Gastroesophageal sphincter (tissue), 4 donors: ENCODE measurements at regions not wholly inside any gene's neighbourhood (a gene's known extent, or its start where the extent isn't known, plus 50 kb on each side); places are given as distances from the start of the nearest gene placed in this dataset.

ENCODE experiments used
- ATAC-seq: fragments of 150-250 bp; one replicate; pipeline ENCODE4 v1.9.1; 2016; ENCODE audit warnings: mild to moderate bottlenecking, moderate library complexity
- H3K27ac ChIP-seq, 4 donors: fragments of 200-600 bp; sonication (generic) in 3 of 4; 1 replicate in 3 of 4; 2 replicates in 1 of 4; pipeline ENCODE4 v1.5.1; 2016 to 2019
- H3K27me3 ChIP-seq: fragments of 200-600 bp; sonication (generic); one replicate; pipeline ENCODE4 v1.5.1; 2019
- H3K36me3 ChIP-seq, 2 donors: fragments of 200-600 bp; sonication (generic); one replicate each; pipeline ENCODE4 v1.5.1; 2019; ENCODE audit warnings: control low read depth in 1 of 2
- H3K4me1 ChIP-seq, 3 donors: fragments of 200-600 bp; sonication (generic); 1 replicate in 2 of 3; 2 replicates in 1 of 3; pipeline ENCODE4 v1.5.1; 2016 to 2019; ENCODE audit warnings: control low read depth in 2 of 3
- H3K4me3 ChIP-seq, 2 donors: fragments of 200-600 bp; sonication (generic); one replicate each; pipeline ENCODE4 v1.5.1; 2019; ENCODE audit warnings: mild to moderate bottlenecking in 1 of 2, moderate library complexity in 1 of 2
- H3K9me3 ChIP-seq, 3 donors: fragments of 200-600 bp; sonication (generic); one replicate each; pipeline ENCODE4 v1.5.1; 2017 to 2019; ENCODE audit warnings: control low read depth in 2 of 3
- CTCF ChIP-seq, 4 experiments: fragments of 200-600 bp in 2 of 4; fragments of 450-650 bp in 2 of 4; sonication (generic) in 1 of 4; IDR thresholded peaks; one replicate each; pipeline ENCODE4 v1.5.1; 2017 to 2019; ENCODE audit warnings: antibody characterized with exemption in 4 of 4, mild to moderate bottlenecking in 2 of 4, moderate library complexity in 2 of 4
- EP300 ChIP-seq: sonication (generic); formaldehyde crosslinking; IDR thresholded peaks from one replicate; pipeline ENCODE4 v1.6.1; 2017; ENCODE audit warnings: antibody characterized with exemption, mild to moderate bottlenecking
- POLR2A ChIP-seq, 2 donors: fragments of 450-650 bp; IDR thresholded peaks; one replicate each; pipeline ENCODE4 v1.6.1; 2017; ENCODE audit warnings: antibody characterized with exemption in 2 of 2, mild to moderate bottlenecking in 2 of 2, moderate library complexity in 1 of 2
- POLR2AphosphoS5 ChIP-seq: sonication (generic); formaldehyde crosslinking; IDR thresholded peaks from one replicate; pipeline ENCODE4 v1.6.1; 2017; ENCODE audit warnings: antibody characterized with exemption
- WGBS, 2 donors: methylation state at CpG; one replicate each; pipeline ENCODE4 v1.1.5; 2018; ENCODE audit warnings: low coverage in 1 of 2; 5-methylcytosine and 5-hydroxymethylcytosine counted together

- TF ChIP-seq POLR2AphosphoS5 (no peak), POLR2A (IDR thresholded peaks at IDR 0.05) (no peak), EP300 (no peak), CTCF (IDR thresholded peaks at IDR 0.05) (no peak)
- peak overlapping the region; percentile 50 to 57 (median 52) for H3K27ac ChIP-seq
These were observed 1661.6 kb downstream of the SUCLG1 start for GRCh38 chr2:82797469-82797868.

GRCh38 chr2:82796132-82796531, 1662.9 kb downstream of the SUCLG1 start:
- WGBS, 2 donors, result 24 to 45% methylated on average over 1 of the region's 1 CpG

More at GRCh38 chr2:82797469-82797868, 1661.6 kb downstream of the SUCLG1 start:
- Histone ChIP-seq H3K27me3 (no peaks in the 10 kb centered on the region), H3K36me3 (no peaks in the 10 kb centered on the region), H3K9me3 (no peaks in the 10 kb centered on the region), H3K4me3 (no peak overlapping the region), H3K4me1 (peaks cover 0 to 39% (median 3%) of the 10 kb centered on the region in 3 donors)
- ATAC-seq, result no peak
- 75 to 87% methylated on average over 3 of the region's 3 CpGs for whole genome bisulfite sequencing, 2 donors

GRCh38 chr2:82795446-82795845, 1663.6 kb downstream of the SUCLG1 start:
- H3K4me1 ChIP-seq, result peaks cover 0 to 43% (median 3%) of the 10 kb centered on the region in 3 donors
- H3K9me3 ChIP-seq, result no peaks in the 10 kb centered on the region
- no peaks in the 10 kb centered on the region for H3K27me3 ChIP-seq
- WGBS, 2 donors, result 25 to 37% methylated on average over 3 of the region's 3 CpGs
- H3K4me3 ChIP-seq, result no peak overlapping the region
- H3K27ac ChIP-seq, result peak overlapping the region; percentile 28 to 61 (median 52)
- no peaks in the 10 kb centered on the region for H3K36me3 ChIP-seq
- peak; percentile 73 for ATAC-seq
- no peak for TF ChIP-seq CTCF (IDR thresholded peaks at IDR 0.05)
- no peak for TF ChIP-seq POLR2AphosphoS5
- TF ChIP-seq POLR2A (IDR thresholded peaks at IDR 0.05), result no peak
- TF ChIP-seq EP300, result no peak

More at GRCh38 chr2:82796132-82796531, 1662.9 kb downstream of the SUCLG1 start:
- Histone ChIP-seq H3K27ac (peak overlapping the region; percentile 28 to 57 (median 50)), H3K9me3 (no peaks in the 10 kb centered on the region), H3K4me3 (no peak overlapping the region), H3K27me3 (no peaks in the 10 kb centered on the region), H3K36me3 (no peaks in the 10 kb centered on the region), H3K4me1 (peaks cover 0 to 40% (median 3%) of the 10 kb centered on the region in 3 donors)
- TF ChIP-seq POLR2AphosphoS5, result no peak
- no peak for TF ChIP-seq POLR2A (IDR thresholded peaks at IDR 0.05)
- no peak for TF ChIP-seq EP300
- no peak for TF ChIP-seq CTCF (IDR thresholded peaks at IDR 0.05)
- no peak for ATAC-seq

DNA sequence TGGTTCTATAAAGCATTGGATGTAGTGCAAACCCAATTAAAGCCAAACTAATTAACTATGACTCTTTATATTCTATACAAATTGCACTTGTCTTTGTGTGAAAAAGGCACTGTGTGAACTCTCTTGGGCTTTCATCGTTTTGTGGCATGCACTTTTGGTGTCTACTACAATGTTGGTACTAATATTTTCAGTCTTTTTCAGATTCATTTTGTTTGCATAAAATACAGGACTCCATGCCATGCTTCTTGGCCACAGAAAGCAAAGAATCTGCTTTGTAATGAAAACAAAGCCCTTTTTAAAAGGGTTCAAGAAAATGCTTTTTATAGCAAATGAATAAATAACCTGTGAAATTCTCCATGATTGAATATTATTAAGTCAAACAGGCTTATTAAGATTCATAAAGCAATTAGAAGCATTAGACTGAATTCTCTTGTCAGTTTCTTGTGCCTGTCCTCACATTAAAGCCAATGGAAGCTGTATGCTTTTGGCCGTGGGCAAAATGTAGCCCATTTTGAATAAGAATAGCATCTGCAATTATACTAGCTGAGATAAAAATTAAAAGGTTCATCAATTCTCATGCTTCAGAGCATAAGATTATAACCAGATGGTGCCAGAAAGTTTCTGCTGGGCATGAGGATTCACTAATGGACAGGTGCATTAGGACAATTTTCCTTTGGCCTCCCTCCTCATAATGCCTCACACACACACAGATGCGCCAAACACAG, 1665.2 kb downstream of the SUCLG1 start:
- ATAC-seq, result no peak
- Histone ChIP-seq H3K4me1 (peaks cover 0 to 55% (median 3%) of the 10 kb centered on the region in 3 donors), H3K27me3 (no peaks in the 10 kb centered on the region), H3K36me3 (no peaks in the 10 kb centered on the region), H3K27ac (peak overlapping the region; percentile 29 to 61 (median 58)), H3K9me3 (no peaks in the 10 kb centered on the region), H3K4me3 (no peak overlapping the region)
- TF ChIP-seq POLR2A (IDR thresholded peaks at IDR 0.05) (no peak), POLR2AphosphoS5 (no peak), CTCF (IDR thresholded peaks at IDR 0.05) (no peak), EP300 (no peak)
- 44 to 77% methylated on average over 3 of the region's 3 CpGs for WGBS, 2 donors

DNA sequence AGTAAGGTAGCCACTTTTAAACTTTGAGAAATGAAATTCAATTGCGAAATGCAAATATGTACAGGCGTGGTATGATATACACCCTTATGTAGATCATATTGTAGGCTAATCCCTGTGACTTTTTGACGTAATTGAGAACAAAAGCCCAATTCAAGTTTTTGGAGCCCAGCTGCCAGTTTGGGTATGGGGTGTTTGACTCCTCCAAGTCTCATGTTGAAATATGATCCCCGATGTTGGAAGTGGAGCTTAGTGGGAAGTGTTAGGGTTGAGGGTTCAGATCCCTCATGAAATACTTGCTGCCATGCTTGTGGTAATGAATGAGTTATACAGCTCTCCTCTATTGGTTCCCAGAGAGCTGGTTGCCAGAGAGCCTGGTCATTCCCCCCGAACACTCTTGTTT, 1666.8 kb downstream of the SUCLG1 start:
- 79 to 83% methylated on average over 3 to 5 of the region's 5 CpGs for WGBS, 2 donors
- no peak for TF ChIP-seq CTCF (IDR thresholded peaks at IDR 0.05)
- TF ChIP-seq POLR2AphosphoS5, result no peak
- no peak for TF ChIP-seq POLR2A (IDR thresholded peaks at IDR 0.05)
- TF ChIP-seq EP300, result no peak

More for the DNA sequence above, 1666.8 kb downstream of the SUCLG1 start:
- H3K4me3 ChIP-seq, result no peak overlapping the region
- peak overlapping the region; percentile 34 to 61 (median 58) for H3K27ac ChIP-seq
- H3K9me3 ChIP-seq, result no peaks in the 10 kb centered on the region
- peaks cover 0 to 52% (median 3%) of the 10 kb centered on the region in 3 donors for H3K4me1 ChIP-seq
- H3K36me3 ChIP-seq, result no peaks in the 10 kb centered on the region
- no peak for ATAC-seq
- no peaks in the 10 kb centered on the region for H3K27me3 ChIP-seq
